ENCODE measurements at regions not wholly inside any gene's neighbourhood (a gene's known extent, or its start where the extent isn't known, plus 50 kb on each side); places are given as distances from the start of the nearest gene placed in this dataset.

- TF ChIP-seq CEBPB (IDR thresholded peaks at IDR 0.05; ENCODE audit: low read depth) (no peak), ZBTB33 (IDR thresholded peaks at IDR 0.05; ENCODE audit: extremely low read depth, insufficient replicate concordance, low read length) (no peak), ELF1 (IDR thresholded peaks at IDR 0.05; ENCODE audit: borderline replicate concordance, low read depth) (no peak), RAD21 (IDR thresholded peaks at IDR 0.05; ENCODE audit: low read depth) (no peak)
Observed at GRCh38 chr3:74883222-74883621, 268.8 kb upstream of the CNTN3 start (continued).

DNA sequence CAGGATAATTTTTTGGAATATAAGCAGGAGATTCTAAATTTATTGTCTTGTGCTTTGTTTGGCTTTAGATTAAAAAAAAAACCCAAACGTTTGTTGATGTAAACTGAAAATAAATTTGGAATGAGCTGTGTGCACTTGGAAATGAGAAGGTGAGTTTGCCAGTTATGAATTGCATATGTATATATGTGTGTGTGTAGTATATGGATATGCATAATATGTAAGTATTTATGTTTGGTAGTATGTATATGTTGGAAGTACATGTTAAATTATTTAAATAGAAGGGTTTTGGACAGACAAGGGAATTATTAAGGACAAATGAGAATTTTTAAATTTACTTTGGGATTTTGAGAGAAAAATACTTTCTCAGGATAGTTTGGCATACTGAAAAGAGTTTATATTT is 265.8 kb upstream of the CNTN3 start:
- Histone ChIP-seq H3K9ac (ENCODE audit: low read length) (no peak overlapping the region), H3K79me2 (ENCODE audit: insufficient read depth, low read length) (no peaks in the 10 kb centered on the region), H3K4me1 (ENCODE audit: control insufficient read depth in 1 of 2, insufficient read depth in 2 of 2, low read length in 2 of 2) (no peaks in the 10 kb centered on the region), H3K9me3 (ENCODE audit: control insufficient read depth in 1 of 2, insufficient read depth in 1 of 2, low read depth in 1 of 2, low read length in 2 of 2) (peaks cover 3 to 8% of the 10 kb centered on the region in 2 experiments; a peak in 2 of 4 replicates), H4K20me1 (ENCODE audit: insufficient read depth) (no peaks in the 10 kb centered on the region), H3K4me2 (ENCODE audit: low read length) (no peak overlapping the region), H3K27me3 (ENCODE audit: insufficient read depth, low read length) (no peaks in the 10 kb centered on the region), H3K27ac (ENCODE audit: low read depth, low read length) (no peak overlapping the region), H2AFZ (ENCODE audit: low read depth, low read length, poor library complexity, severe bottlenecking) (no peak overlapping the region), H3K4me3 (replicated peaks in 1 of 2; ENCODE audit: low read depth in 1 of 2, low read length in 2 of 2) (no peak overlapping the region), H3K36me3 (ENCODE audit: control insufficient read depth in 1 of 2, insufficient read depth in 2 of 2, low read length in 2 of 2) (no peaks in the 10 kb centered on the region), H3K9me2 (ENCODE audit: insufficient read depth) (no peaks in the 10 kb centered on the region)
- intact Hi-C loops (cut with micrococcal nuclease): no loop called here
- CTCF ChIA-PET: no interaction called here
- DNase-seq (ENCODE audit: low read depth, low spot score) (no peak), ATAC-seq (no peak)
- POLR2A ChIA-PET: no interaction called here
- TF ChIP-seq SIN3A (IDR thresholded peaks at IDR 0.05; ENCODE audit: low read depth) (no peak), POLR2A (IDR thresholded peaks at IDR 0.05; ENCODE audit: borderline replicate concordance, extremely low read depth, insufficient read depth, insufficient read length) (no peak), YY1 (IDR thresholded peaks at IDR 0.05; ENCODE audit: extremely low read depth, insufficient replicate concordance, low read depth, low read length) (no peak), ZNF274 (IDR thresholded peaks at IDR 0.05; ENCODE audit: low read depth, low read length) (no peak), EZH2phosphoT487 (IDR thresholded peaks at IDR 0.05; ENCODE audit: borderline replicate concordance) (no peak), RAD21 (IDR thresholded peaks at IDR 0.05; ENCODE audit: low read depth) (no peak), POLR2AphosphoS5 (IDR thresholded peaks at IDR 0.05; ENCODE audit: low read depth, low read length) (no peak)
- TF ChIP-seq, protein P1, sequence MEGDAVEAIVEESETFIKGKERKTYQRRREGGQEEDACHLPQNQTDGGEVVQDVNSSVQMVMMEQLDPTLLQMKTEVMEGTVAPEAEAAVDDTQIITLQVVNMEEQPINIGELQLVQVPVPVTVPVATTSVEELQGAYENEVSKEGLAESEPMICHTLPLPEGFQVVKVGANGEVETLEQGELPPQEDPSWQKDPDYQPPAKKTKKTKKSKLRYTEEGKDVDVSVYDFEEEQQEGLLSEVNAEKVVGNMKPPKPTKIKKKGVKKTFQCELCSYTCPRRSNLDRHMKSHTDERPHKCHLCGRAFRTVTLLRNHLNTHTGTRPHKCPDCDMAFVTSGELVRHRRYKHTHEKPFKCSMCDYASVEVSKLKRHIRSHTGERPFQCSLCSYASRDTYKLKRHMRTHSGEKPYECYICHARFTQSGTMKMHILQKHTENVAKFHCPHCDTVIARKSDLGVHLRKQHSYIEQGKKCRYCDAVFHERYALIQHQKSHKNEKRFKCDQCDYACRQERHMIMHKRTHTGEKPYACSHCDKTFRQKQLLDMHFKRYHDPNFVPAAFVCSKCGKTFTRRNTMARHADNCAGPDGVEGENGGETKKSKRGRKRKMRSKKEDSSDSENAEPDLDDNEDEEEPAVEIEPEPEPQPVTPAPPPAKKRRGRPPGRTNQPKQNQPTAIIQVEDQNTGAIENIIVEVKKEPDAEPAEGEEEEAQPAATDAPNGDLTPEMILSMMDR (IDR thresholded peaks at IDR 0.05 in 2 of 3, conservative IDR thresholded peaks at IDR 0.05 in 1 of 3; ENCODE audit: borderline replicate concordance in 1 of 3, insufficient read depth in 1 of 3, low read depth in 2 of 3, low read length in 2 of 3): no peak
- no TSS peak for BruUV-seq (replicated peaks)
- RAD21 ChIA-PET (ENCODE audit: low non-redundant PET in 1 of 2, low total read pairs in 2 of 2, uncharacterized antibody in 2 of 2, unreplicated experiment in 2 of 2): no interaction called here

Measured in HCT116 (cell line).